Activated CD8-positive, alpha-beta memory T cell treated with anti-CD3 and anti-CD28 coated beads for 36 hours (primary cell): ENCODE measurements at regions not wholly inside any gene's neighbourhood (a gene's known extent, or its start where the extent isn't known, plus 50 kb on each side); places are given as distances from the start of the nearest gene placed in this dataset.

Experiments used
- CTCF ChIA-PET: fragments of 350-600 bp; sonication (Branson Sonifier 250); formaldehyde crosslinking; loops from one replicate; lab custom pipeline; 2021; ENCODE audit warnings: antibody characterized with exemption; lab: Charles Lee
- POLR2A ChIA-PET: fragments of 350-600 bp; sonication (Branson Sonifier 250); formaldehyde crosslinking; loops from one replicate; lab custom pipeline; 2021; ENCODE audit warnings: antibody characterized with exemption; lab: Charles Lee

DNA sequence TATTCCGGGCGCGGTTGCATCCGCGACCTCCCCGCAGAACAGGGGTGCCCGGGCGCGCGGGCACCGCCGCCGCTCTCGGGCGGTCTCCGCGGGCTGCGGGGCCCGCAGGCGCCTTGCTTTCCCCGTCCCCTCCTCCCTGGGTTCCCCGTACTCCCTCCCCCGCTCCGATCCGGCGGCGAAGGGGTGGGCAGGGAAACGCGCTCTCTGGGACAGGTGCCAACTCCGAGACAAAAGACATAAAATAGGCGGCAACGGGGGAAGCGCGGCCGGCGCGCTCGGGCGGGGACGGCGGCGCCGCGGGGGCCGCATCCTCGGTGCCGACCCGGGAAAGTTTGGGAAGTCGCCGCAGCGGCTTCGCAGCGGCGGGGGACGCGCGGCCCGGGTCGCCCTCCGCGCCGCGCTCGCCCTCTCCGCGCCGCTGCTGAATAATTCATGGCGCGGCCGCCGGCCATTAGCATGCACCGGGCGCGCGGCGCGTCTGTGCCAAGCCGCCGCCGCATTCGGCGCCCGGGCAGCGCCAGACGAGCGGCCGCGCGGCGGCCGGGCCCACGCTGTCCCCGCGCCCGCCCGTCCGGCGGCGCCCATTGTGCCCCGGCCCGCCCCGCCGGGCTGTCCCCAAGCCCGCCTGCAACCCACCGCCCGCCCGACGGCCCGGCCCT lies 78.7 kb upstream of the PPARA start:
- ChIA-PET POLR2A (no interaction called here), CTCF (interaction anchor here (2.6 to 3.6 kb wide), 2 partner anchors 46 to 65 kb away, joined by 8 to 13 read pairs; no protein-coding TSS in a partner anchor)

DNA sequence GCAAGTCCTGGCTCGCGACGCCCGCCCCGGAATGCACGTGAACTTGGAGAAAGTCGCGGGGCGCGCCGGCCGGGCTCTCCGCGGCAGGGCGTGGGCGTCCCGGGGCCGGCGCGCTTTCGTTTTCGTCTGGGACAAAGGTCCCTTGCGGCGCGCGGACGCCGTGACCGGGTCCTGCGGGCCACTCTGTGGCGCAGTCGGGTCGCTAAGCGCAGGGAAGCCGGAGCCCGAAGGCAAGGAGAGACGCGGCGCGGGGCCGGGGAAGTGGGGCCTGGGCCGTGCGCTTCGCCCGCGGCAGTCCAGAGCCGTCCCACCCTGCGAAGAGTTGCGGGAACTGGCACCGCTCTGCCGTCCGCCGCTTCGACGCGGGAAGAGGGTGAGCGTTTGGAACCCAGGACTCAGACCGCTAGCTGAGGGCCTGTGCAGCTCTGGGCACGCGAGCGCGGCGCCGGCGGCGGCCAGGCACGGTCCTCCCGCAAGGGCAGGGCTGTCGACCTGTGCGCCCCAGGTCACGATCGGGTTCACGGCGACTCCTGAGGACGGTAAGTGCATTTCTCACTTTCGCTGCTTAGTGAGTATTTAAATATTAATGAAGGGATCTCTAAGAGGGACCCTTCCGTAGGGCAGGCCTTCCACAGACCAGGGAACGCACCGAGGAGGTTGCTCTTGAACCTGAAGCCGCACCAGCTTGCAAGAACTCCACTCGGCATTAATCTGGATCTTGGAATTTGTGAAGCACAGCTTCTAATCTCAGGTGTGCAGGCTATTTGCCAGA lies 78.0 kb upstream of the PPARA start:
- POLR2A ChIA-PET: interaction anchor here (0.7 to 1.2 kb wide), 2 partner anchors 36 to 257 kb away, joined by 3 to 5 read pairs; no protein-coding TSS in a partner anchor

DNA sequence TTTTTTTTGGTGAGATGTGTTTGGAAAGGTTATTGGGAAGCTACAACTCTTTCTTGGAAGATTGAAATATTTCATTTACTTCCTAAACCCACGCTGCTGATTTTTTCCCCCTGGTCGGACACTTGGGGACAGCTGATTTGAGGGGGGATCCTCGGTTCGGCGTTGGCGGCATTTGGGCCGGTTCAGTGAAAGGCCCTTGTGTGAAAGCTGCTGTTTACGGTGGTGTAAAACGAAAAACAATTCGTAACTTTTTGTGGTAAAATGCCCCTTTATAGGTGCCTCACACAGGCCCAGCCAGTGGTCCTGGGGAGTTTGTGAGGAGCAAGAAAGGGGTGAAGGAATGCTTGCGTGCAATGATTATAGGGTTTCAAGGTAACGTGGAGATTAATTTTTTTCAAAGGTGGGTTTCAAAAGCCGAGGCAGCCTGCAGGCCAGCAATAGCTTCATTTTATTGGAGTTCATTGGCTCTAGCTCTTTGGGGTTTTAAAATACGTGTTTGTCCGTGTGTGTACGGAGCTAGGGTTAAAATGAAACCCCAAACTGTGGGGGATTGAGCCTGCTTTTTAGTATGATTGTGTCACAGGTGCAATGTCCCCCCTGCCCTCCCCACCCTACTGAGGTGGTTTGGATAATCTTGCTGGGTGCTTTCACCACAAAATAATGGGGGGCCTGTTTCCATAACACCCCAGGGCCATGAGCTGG lies 77.2 kb upstream of the PPARA start:
- ChIA-PET CTCF (interaction anchor here (0.7 to 3.6 kb wide), 4 partner anchors 44 to 79 kb away, joined by 3 to 13 read pairs (median 6); no protein-coding TSS in a partner anchor), POLR2A (interaction anchor here (0.6 to 1.2 kb wide), 3 partner anchors 37 to 256 kb away, joined by 3 to 5 read pairs (median 3); no protein-coding TSS in a partner anchor)

More for the DNA sequence above, 78.0 kb upstream of the PPARA start:
- CTCF ChIA-PET: interaction anchor here (0.7 to 3.6 kb wide), 3 partner anchors 45 to 66 kb away, joined by 3 to 13 read pairs (median 8); no protein-coding TSS in a partner anchor

DNA sequence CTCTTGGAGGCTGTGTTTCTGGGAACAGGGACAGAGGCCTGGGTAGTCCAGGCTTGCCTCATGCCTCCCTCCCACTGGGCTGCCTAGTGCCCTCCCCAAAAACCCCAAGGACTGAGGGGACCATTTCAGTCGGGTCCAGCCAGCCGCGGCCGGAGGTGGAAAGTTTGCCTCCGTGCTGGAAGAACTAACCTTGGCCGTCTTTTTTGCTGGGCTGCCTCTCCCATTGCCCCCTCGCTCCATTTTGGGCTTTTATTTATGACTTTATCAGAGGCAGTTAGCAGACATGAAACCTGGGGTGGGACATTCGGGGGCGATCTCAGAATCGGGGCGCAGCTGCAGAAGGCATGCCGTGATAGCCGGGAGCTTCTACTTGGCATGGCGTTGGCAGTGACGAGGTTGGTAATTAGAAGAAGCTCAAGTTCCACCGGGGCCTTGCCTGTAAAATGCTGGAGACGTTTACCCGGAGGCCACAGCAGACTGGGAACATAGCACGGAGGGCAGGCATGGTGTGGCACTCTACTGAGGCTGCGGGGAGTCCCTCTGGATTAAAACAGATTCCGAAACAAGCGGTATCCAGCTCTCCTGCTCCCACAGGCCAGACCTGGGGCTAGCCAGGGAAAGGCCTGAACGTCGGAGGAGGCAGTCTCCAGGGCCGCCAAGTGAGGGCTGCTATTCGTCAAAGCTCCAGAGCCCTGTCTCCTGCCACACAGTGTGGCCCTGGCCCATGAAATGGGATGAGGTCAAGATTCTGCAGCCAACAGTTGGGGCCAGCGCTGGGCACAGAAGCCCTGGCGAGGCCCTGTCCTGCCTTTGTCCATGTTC lies 76.4 kb upstream of the PPARA start:
- ChIA-PET CTCF (interaction anchor here (1.2 to 3.6 kb wide), 3 partner anchors 43 to 79 kb away, joined by 3 to 13 read pairs (median 8); no protein-coding TSS in a partner anchor), POLR2A (no interaction called here)

DNA sequence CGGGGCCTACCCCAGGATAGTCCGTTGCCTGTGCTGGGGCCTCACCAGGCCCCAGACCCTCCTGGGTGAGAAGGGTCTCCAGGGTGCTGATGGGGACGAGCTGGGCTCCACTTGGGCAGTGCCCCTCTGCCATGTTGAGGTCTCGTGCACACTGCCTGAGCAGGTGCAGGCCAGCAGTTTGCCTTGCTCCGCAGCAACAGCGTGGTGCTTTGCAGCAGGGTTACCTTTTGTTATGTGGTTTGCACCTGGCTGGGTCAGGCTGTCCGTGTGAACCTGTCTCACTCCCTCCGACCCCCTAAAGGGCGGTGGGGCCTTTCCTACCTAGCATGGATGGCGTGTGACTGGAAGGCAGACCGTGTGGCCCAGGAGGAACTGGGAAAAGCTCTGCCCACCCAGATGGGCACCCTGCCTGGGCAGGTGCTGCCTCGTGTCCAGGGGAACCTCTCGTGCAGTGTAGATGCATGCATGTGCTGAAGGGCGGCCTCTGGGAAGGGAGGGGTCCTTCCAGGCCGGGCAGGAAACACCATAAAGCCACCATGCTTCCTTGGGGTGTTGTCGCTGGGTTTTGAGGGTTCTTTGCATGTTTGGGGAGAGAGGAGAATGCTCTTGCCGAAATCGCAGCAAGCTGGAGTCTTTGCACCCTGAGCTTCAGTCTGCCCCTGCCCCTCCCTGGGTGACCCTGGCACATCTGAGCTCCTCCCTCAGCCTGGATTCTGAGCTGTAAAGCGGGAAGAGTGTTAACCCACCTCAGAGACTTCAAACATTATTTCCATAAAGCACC lies 75.4 kb upstream of the PPARA start:
- ChIA-PET POLR2A (no interaction called here), CTCF (interaction anchor here (3.6 kb wide), 1 partner anchor 69 kb away, joined by 13 read pairs; no protein-coding TSS in a partner anchor)

DNA sequence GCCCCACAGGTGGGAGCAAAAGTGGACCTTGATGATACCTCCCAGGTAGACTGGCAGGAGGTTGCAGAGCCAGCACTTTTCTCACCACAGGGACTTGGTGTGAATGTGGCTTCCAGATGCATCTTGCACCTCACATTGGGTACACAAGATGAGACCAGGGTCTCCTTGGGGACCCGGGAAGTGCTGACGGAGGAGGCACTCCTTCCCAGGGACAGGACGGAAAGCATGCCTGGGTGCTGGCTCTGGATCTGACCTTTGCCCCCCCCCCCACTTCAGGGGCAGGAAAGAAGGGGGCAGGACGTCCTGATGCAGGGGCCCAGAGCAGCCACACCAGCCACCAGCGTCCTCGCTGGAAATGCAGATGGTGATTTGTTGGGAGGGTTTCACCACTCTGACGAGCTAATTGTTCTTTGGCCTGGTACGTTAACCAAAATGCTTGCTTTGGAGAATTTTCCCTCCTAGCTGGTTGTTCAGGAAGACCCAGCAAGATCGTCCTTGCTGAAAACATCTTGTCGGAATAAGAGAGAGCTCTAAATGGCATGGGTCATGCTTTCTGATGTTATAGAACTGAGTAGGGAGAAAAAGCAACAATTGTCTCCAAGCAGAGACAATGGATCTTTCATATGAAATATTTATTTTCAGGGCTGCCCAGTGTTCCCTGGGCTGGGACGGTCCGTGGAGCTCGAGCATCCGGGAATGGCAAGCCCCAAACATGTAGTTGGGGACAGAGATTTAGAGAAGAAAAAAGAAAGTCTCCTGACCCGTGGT lies 74.4 kb upstream of the PPARA start:
- POLR2A ChIA-PET: no interaction called here
- CTCF ChIA-PET: no interaction called here

DNA sequence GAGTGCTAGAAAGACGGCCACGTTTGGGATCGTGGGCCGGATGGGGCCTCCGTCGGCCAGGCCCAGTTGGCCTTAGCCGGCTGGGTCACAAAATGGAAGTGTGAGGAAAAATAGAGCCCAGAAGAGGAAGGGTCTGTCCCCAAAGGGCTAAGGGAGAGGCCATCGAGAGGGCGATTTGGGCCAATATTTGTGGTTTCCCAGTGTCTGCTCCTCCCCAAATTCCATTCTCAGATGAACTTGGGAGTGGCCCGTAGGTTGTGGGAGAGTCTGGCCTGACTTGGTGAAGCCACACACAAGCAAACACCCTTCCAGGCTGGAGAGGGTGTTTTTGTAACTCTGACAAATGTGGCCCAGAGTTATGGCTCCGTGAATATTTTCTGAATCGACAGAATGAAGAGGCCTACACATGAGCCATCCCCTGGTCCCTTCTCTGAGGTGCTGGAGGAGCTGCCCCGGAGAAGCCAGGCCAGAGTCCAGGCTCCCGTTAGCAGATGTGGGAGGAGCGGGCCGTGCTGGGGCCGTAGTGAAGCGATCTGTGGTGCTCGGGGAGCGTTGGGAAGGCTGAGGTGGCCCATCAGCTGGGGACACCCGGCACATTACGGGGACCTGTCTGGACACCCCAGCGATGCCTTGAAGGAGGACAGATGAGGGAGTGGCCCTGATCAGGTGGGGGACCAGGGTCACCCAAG lies 73.5 kb upstream of the PPARA start:
- CTCF ChIA-PET: no interaction called here

DNA sequence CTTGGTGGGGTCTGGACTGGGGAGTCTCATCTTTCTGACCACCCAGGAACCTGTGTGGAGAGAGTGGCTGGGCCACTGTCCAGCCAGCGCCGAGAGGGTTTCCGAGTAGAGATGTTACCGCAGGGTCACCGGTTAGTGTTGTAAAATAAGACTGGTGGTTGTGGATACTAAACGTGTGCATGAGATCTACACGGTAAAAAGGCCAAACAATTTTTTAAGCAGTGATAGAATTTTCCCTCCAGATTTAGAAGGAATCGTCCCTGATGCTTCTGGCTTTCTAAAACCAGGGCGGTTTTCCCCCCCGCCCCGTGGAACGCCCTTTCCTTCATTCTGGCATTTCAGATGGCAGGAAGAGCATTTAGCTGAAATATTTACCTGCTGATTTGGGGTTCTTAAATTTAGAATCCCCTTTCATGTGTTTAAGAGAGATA lies 72.6 kb upstream of the PPARA start:
- ChIA-PET CTCF (no interaction called here), POLR2A (no interaction called here)

More for the DNA sequence above, 73.5 kb upstream of the PPARA start:
- POLR2A ChIA-PET: no interaction called here

DNA sequence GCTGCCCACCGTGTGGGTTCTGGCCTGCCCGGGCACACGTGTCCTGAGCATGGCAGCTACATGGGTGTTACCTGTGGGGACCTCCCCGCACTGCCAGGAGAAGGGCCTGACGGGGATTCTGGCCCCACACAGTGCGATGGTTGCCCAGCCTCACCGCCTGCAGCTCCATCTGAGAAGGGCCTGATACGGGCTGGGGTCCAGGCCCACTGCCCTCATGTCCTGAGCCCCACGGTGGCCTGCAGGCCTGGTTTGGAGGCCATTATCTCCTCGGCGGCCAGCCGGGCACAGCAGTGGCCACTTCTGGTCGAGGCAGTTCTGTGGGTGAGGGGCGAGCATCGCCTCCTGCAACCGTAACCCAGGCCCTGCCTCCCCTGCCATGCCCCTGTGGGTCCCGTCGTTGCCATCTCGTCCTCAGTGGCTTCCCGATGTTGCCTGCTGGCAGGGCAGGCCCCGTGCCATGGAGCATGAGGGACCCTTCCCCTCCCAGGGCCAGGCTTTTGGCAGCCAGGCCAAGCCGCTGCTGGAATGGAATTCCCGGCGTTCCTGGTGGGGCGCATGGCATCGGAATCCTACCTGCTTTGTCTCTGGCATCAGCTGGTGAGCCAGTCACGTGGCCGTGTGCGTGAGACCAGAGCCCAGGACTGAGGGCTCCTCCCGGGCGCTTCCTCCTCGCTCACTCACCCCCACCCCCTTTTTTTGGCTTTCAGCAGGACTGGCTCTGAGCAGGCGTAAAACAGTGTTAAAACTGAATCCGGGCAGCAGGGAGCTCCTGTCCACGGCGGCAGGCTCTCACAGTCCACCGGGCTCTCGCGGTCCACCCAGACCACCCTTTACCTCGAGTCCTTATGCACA lies 71.9 kb upstream of the PPARA start:
- ChIA-PET CTCF (no interaction called here), POLR2A (no interaction called here)

DNA sequence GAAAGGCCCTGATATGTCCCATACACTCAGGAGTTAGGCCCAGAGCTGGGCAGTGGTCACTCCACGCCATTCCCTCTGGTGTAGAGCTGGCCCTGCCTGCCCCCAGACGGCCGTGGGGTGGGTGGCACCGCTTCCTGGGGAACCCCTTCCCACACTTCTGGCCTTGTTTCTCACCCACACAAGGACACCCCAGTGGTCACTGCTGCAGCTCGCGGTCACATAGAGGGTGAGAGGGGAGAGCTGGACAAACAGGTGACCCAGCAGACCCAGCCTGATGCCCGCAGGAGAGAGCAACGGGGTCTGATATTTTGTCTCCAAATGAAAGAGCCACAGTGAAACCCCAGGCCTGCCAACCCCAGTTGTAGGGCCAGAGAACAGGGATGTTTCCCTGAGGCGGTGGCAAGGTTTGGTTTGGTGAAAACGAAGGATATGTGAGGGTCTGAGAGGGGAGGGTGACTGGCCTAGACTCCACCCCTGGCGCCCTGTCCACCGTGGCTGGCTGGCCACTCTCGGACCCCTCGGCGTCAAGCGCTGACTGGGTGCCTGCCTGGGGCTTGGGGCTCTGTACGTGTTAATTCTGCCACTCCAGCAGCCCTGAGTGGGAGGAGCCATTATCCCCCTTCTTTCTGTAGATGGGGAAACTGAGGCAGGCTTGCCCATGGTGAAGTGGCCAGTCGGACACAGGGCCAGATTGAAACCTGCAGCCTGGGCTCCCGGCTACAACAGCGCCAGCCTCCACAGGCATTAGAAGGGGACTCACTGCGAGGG lies 71.0 kb upstream of the PPARA start:
- ChIA-PET POLR2A (no interaction called here), CTCF (no interaction called here)

DNA sequence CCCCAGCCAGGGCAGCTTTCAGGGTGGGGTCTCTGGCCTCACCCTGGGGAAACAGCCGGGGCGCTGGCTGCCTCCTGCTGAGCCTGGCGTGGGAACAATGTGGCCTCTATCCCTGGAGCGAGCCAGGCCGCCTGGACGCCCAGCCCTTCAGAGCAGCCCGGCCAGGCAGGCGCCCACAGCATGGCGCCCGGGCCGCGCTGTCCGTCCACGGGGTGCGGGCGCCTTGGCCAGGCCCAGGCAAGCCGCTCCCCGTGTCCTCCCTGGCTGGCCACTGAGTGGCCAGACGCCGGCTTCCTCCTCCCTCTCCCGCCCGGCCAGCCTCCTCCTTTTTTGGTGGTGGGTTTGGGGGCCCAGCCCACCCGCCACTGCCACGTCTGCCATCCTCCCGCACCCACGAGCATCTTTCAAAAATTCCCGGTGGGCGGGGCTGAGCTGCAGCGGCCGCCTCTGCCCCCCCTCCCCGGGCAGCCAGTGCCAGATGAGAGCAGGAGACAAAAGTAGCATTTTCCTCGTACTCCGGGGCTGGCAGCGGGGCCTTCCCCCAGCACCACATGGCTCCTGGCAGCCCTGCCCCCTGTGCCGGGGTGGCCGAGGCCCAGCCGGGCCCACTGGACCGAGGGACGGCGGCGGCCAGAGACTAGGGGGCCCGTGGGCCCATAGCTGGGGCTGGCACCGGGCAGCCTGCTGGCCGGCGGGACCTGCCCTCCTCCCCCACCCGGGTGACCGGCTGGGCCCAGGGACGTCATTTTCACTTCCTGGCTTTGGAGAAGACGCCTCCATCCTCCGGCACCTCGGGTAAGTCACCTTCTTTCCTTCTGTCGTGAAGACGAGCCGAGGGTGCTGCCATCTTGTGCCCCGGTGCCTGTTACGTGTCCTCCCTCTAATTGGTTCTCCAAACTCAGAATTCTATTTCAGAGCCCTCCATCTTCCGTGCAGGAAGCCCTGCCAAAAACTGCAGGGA lies 70.2 kb upstream of the PPARA start:
- POLR2A ChIA-PET: no interaction called here
- CTCF ChIA-PET: interaction anchor here (1.6 kb wide), 1 partner anchor 13 kb away, joined by 3 read pairs; no protein-coding TSS in a partner anchor

DNA sequence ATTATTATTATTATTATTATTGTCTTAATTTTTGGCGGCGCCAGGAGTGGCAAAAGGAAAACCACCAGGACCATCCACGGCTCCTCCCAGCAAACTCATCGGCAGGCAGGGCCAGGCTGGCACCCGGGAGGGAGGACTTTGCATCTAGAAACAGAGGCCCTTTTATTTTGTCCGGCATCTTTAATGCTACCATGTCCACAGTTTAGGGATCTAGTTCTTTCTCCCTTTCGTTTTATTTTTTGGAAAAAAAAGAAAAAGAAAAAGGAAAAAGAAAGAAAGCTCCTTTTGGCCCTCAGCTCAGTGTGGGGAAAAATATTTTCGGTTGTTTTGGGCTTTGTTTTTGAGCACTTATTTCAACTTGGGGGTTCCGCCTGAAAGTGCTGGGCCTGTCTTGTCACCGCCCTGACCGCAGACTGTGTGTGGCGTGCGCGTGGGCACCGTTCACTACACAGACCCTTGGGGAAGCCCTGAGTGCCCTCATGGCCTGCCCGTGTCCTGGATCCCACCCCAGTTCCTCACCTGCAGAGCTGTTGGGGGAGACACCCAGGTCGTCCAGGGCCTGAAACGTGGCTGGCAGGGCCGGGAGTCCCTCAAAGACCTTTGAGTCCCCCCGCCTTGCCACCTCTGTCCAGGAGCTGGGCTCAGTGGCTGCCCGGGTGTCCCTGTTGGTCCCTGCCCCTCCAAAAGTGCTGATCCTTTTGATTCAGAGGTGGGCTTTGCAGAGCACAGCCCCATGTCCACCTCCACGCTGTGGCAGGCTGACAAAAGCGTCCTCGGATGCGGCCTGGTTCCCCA lies 69.1 kb upstream of the PPARA start:
- POLR2A ChIA-PET: no interaction called here
- CTCF ChIA-PET: interaction anchor here (1.1 to 1.6 kb wide), 2 partner anchors 12 to 286 kb away, joined by 3 read pairs; no protein-coding TSS in a partner anchor

DNA sequence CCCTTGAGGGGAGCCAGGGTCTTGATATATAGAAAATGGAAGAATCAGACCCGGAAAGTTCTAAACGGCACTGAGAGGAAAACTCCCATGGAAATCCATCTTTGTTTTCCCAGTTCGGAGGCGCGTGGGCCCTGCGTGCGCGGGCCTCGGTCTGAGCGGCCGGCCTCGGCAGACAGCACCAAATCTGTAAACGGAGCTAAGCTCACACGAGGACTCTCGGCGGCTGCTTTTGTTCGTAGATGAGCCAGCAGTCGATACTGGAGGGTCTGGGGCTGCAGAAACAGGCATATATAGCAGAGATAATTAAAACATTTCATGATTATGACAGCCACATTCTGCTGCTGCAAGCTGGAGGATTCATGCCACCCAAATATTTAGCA lies 68.5 kb upstream of the PPARA start:
- CTCF ChIA-PET: interaction anchor here (0.9 to 1.1 kb wide), 2 partner anchors 76 to 286 kb away, joined by 3 to 4 read pairs; no protein-coding TSS in a partner anchor
- POLR2A ChIA-PET: no interaction called here
